Glomerular visceral epithelial cell (primary cell): ENCODE measurements at regions not wholly inside any gene's neighbourhood (a gene's known extent, or its start where the extent isn't known, plus 50 kb on each side); places are given as distances from the start of the nearest gene placed in this dataset.
"Not testable (repeated sequence)": the region's sequence is repeated elsewhere in the genome, so short reads cannot be mapped to it uniquely, and the experiment has no call there.

Source experiments
- DNase-seq: peaks from one replicate; pipeline ENCODE4 v3.0.0-alpha.2; 2016; ENCODE audit errors: extremely low spot score

DNA sequence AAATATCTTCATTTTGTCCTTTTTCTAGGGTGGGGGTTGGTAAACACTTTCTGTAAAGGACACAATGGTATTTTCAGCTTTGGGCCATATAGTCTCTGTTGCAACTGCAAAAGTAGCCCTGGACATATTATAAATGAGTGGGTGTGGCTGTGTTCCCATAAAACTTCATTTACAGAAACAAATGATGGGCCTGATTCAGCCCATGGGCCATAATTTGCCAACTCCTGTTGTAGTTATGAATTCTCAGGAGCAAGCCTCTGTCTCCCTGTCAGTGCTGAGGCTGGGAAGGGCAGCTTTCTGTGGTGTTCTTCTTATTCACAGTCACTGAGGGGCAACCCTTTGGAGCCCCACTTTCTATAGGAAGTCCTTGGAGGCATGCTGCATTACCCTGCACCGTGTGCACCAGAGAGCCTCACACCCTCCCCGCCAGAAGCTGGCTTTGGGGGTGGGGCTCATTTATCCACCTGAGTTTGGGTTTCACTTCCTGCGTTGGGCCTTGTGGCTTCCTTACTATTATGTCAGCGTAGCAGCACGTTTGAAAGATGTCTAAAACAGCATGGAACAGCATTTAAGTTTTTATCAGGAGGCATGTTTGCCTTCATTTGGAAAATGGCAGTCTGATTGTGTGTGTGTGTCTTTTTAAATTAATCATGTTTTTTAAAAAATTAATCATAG lies 60.8 kb upstream of the FAN1 start:
- DNase-seq: not testable (repeated sequence)

DNA sequence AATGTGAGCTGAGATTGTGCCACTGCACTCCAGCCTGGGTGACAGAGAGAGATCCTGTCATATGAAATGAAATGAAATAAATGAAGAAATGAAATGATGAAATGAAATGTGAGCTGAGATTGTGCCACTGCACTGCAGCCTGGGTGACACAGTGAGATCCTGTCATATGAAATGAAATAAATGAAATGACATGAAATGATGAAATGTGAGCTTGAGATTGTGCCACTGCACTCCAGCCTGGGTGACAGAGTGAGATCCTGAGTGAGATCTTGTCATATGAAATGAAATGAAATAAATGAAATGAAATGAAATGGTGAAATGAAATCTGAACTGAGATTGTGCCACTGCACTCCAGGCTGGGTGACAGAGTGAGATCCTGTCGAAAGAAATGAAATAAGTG lies 58.2 kb upstream of the FAN1 start:
- not testable (repeated sequence) for DNase-seq
